GM21360 (cell line): ENCODE measurements at regions not wholly inside any gene's neighbourhood (a gene's known extent, or its start where the extent isn't known, plus 50 kb on each side); places are given as distances from the start of the nearest gene placed in this dataset.

Experiments used
- ATAC-seq: cut with Tn5 transposase; IDR thresholded peaks from one replicate; pipeline ENCODE4 v1.9.1; 2021; ENCODE audit warnings: mild to moderate bottlenecking, moderate library complexity; ENCODE audit not compliant: unreplicated experiment

- no peak for ATAC-seq
These were observed 268.4 kb downstream of the FOXO1 start for GRCh38 chr13:40398065-40398464.

GRCh38 chr13:40399756-40400155, 266.7 kb downstream of the FOXO1 start:
- ATAC-seq, result no peak

- ATAC-seq, result peak; percentile 96
These were observed 264.3 kb downstream of the FOXO1 start for GRCh38 chr13:40401911-40402776.

GRCh38 chr13:40402931-40403431, 263.5 kb downstream of the FOXO1 start:
- no peak for ATAC-seq

GRCh38 chr13:40403509-40404241, 262.8 kb downstream of the FOXO1 start:
- no peak for ATAC-seq

- no peak for ATAC-seq
These were observed 262.0 kb downstream of the FOXO1 start for GRCh38 chr13:40404407-40404806.

GRCh38 chr13:40404967-40405716, 261.3 kb downstream of the FOXO1 start:
- ATAC-seq, result no peak

GRCh38 chr13:40406405-40407120, 259.9 kb downstream of the FOXO1 start:
- ATAC-seq, result no peak

- no peak for ATAC-seq
These were observed 258.9 kb downstream of the FOXO1 start for GRCh38 chr13:40407567-40407966.

- no peak for ATAC-seq
These were observed 257.8 kb downstream of the FOXO1 start for GRCh38 chr13:40408602-40409001.

- no peak for ATAC-seq
These were observed 257.2 kb downstream of the FOXO1 start for GRCh38 chr13:40409278-40409677.

- ATAC-seq, result no peak
These were observed 256.1 kb downstream of the FOXO1 start for GRCh38 chr13:40410315-40410714.

GRCh38 chr13:40420160-40420740, 246.2 kb downstream of the FOXO1 start:
- no peak for ATAC-seq

- ATAC-seq, result no peak
These were observed 243.7 kb downstream of the FOXO1 start for GRCh38 chr13:40422588-40423235.

GRCh38 chr13:40428354-40428753, 238.1 kb downstream of the FOXO1 start:
- no peak for ATAC-seq

GRCh38 chr13:40429706-40430545, 236.5 kb downstream of the FOXO1 start:
- no peak for ATAC-seq

GRCh38 chr13:40432018-40432978, 234.1 kb downstream of the FOXO1 start:
- ATAC-seq, result peak; percentile 49

GRCh38 chr13:40433001-40433400, 233.4 kb downstream of the FOXO1 start:
- no peak for ATAC-seq
